PC-3 (cell line): ENCODE measurements at regions not wholly inside any gene's neighbourhood (a gene's known extent, or its start where the extent isn't known, plus 50 kb on each side); places are given as distances from the start of the nearest gene placed in this dataset.

Experiments used
- CTCF ChIP-seq: fragments of 300-600 bp; sonication (generic); conservative IDR thresholded peaks from 2 replicates; pipeline ENCODE4 v1.5.1; 2017; ENCODE audit warnings: antibody characterized with exemption, low read depth, mild to moderate bottlenecking, low read length
- EZH2 ChIP-seq: fragments of 300-600 bp; sonication (generic); IDR thresholded peaks from one replicate; pipeline ENCODE4 v1.6.1; 2017; ENCODE audit warnings: antibody characterized with exemption, mild to moderate bottlenecking, low read length; ENCODE audit not compliant: unreplicated experiment
- EZH2phosphoT487 ChIP-seq: fragments of 300-600 bp; sonication (generic); IDR thresholded peaks from 2 replicates; pipeline ENCODE4 v1.6.1; 2018; ENCODE audit warnings: mild to moderate bottlenecking, antibody characterized with exemption, low read length, borderline replicate concordance

GRCh38 chr6:12654514-12654913, 62.1 kb upstream of the PHACTR1 start:
- TF ChIP-seq CTCF (no peak), EZH2 (no peak), EZH2phosphoT487 (no peak)
